ENCODE measurements at regions not wholly inside any gene's neighbourhood (a gene's known extent, or its start where the extent isn't known, plus 50 kb on each side); places are given as distances from the start of the nearest gene placed in this dataset.
A peak's percentile ranks its signal among the peaks of the same experiment; 100 is the strongest.
"Not testable (repeated sequence)": the region's sequence is repeated elsewhere in the genome, so short reads cannot be mapped to it uniquely, and the experiment has no call there.

DNA sequence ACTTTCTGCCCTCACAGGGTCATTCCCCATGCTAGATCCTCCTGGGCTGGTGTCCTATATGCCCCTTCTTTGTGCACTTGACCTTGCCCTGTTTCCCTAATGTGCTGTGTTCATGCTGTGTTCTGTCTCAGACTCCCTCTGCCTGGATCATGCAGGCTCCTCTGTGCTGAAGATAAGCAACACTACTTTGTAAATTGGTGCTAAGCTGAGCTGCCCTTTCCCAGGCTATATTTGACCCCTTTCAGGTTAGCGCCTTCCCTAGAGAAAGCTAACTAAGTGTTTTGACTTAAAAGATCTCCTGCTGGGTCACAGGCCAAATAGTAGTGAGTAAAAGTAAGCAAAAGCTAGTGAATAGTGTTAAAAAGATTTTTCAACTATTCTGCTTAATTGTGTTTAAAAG, 257.2 kb upstream of the RGPD4 start:
- DNase-seq (ENCODE audit: low read depth), result no peak
- TF ChIP-seq, protein P1, sequence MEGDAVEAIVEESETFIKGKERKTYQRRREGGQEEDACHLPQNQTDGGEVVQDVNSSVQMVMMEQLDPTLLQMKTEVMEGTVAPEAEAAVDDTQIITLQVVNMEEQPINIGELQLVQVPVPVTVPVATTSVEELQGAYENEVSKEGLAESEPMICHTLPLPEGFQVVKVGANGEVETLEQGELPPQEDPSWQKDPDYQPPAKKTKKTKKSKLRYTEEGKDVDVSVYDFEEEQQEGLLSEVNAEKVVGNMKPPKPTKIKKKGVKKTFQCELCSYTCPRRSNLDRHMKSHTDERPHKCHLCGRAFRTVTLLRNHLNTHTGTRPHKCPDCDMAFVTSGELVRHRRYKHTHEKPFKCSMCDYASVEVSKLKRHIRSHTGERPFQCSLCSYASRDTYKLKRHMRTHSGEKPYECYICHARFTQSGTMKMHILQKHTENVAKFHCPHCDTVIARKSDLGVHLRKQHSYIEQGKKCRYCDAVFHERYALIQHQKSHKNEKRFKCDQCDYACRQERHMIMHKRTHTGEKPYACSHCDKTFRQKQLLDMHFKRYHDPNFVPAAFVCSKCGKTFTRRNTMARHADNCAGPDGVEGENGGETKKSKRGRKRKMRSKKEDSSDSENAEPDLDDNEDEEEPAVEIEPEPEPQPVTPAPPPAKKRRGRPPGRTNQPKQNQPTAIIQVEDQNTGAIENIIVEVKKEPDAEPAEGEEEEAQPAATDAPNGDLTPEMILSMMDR (IDR thresholded peaks at IDR 0.05; ENCODE audit: insufficient read depth, low read depth, low read length, missing control alignments), result no peak
- H3K4me3 ChIP-seq (ENCODE audit: low read depth, low read length), result no peak overlapping the region

DNA sequence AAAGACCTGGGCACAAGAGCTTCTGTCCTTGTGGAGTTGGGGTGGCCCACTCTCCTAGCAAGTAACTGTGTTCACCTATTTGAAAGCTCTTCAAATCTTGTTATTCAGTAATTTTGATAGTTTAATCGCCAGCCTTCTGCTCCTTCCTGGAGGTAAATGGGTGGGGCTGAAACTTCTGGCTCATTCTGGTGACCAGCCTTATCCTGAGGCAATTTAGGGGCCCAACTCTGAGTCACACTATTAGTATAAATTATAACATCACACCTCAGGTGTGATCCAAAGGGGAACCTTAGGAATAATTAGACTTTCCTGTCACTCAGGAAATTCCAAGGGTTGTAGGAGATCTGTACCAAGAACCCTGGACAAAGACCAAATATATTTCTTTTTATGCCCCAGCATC, 255.8 kb upstream of the RGPD4 start:
- no peak overlapping the region for H3K4me3 ChIP-seq (ENCODE audit: low read depth, low read length)
- TF ChIP-seq, protein P1 (IDR thresholded peaks at IDR 0.05; ENCODE audit: insufficient read depth, low read depth, low read length, missing control alignments), result no peak
- DNase-seq (ENCODE audit: low read depth), result no peak

DNA sequence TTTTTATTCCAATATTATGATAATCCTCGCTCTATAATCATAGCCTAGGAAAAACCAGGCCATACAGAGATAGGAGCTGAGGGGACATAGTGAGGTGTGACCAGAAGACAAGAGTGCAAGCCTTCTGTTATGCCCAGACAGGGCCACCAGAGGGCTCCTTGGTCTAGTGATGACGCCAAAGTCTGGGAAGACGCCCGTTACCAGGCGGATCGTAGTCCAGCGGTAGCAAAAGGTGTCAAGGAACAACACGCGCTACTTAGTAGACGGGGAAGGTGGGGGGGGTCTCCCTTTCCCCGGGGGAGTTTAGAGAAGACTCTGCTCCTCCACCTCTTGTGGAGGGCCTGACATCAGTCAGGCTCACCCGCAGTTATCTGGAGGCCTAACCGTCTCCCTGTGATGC, 253.8 kb upstream of the RGPD4 start:
- DNase-seq (ENCODE audit: low read depth), result peak; percentile 2
- TF ChIP-seq, protein P1 (IDR thresholded peaks at IDR 0.05; ENCODE audit: insufficient read depth, low read depth, low read length, missing control alignments), result peak; percentile 5
- H3K4me3 ChIP-seq (ENCODE audit: low read depth, low read length), result not testable (repeated sequence)

DNA sequence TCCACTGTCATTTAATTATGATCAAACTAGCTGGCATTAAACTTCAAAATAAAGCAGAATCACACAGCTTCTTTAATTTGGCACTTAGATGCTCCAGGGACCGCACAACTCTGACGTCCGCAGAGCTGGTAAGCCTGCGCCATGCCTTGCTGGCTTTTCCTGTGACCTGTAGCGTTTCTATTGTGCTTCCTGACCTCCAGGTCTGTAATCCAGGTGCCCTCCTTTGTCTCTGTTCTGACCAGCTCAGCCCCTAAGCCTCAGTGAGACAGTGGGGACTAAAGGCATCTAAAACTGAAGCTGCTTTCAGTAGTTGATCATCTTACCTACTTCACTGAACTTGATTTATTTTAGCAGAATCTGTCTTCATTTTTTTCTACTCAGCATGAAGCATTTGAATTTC, 249.7 kb upstream of the RGPD4 start:
- H3K4me3 ChIP-seq (ENCODE audit: low read depth, low read length), result no peak overlapping the region
- no peak for DNase-seq (ENCODE audit: low read depth)
- TF ChIP-seq, protein P1 (IDR thresholded peaks at IDR 0.05; ENCODE audit: insufficient read depth, low read depth, low read length, missing control alignments), result no peak

DNA sequence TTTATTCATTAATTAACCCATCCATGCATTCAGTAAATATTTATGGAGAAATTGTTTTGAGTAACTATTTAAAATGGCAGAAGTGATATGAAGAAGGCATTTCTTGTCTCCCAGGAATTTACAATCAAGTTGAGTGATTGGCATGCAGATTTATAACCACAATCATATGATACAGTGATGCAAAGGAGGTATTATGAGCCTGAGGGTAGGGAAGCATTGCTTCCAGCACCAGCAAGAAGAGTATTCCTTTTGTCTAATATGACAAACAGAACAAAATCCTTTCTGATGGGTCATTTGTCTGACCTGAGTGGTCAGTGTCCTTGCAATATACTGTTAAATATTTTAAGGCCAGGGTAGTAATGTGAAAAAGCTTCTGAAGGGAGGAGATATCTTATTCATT, 244.2 kb upstream of the RGPD4 start:
- H3K4me3 ChIP-seq (ENCODE audit: low read depth, low read length), result no peak overlapping the region
- TF ChIP-seq, protein P1 (IDR thresholded peaks at IDR 0.05; ENCODE audit: insufficient read depth, low read depth, low read length, missing control alignments), result no peak
- no peak for DNase-seq (ENCODE audit: low read depth)

DNA sequence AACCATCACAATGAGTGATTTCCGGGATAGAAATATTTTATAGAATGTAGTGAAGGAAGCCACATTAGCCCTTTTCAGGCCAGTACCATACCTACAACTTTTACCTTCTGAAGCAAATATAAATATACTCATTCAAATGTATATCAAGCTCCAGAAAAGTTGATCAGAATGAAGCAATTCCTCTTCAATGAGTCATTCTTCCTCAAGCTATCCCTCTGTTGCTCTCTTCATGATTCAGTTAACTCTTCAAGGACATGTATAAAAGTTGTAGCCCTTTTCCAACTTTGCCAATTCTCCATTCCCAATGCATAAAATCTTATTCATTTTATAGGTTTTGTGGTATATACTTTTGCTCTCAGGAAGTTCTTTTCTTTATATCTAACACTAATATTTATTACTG, 242.1 kb upstream of the RGPD4 start:
- DNase-seq (ENCODE audit: low read depth), result no peak
- H3K4me3 ChIP-seq (ENCODE audit: low read depth, low read length), result no peak overlapping the region
- TF ChIP-seq, protein P1 (IDR thresholded peaks at IDR 0.05; ENCODE audit: insufficient read depth, low read depth, low read length, missing control alignments), result no peak

DNA sequence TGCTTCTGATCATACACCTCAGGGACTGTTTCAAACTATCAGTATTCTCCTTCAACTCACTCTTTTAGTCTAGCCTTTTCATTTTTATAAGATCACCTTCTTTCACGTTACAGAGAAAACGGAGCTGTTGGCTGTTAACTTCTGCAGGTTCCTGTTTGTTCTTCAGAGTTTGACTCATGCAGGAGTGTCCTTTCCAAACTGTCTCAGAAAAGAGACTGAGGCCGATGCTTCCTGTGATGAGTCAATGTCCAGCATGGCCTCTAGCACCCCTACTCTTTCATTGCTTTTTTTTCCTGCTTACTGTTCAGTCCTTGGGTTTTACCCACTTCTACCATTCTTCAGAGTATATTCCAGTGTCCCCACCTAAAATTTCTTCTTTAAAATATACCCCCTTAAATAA, 240.8 kb upstream of the RGPD4 start:
- TF ChIP-seq, protein P1 (IDR thresholded peaks at IDR 0.05; ENCODE audit: insufficient read depth, low read depth, low read length, missing control alignments), result no peak
- no peak overlapping the region for H3K4me3 ChIP-seq (ENCODE audit: low read depth, low read length)
- no peak for DNase-seq (ENCODE audit: low read depth)

Data from GM12865 (cell line).